A673 (cell line): ENCODE measurements at regions not wholly inside any gene's neighbourhood (a gene's known extent, or its start where the extent isn't known, plus 50 kb on each side); places are given as distances from the start of the nearest gene placed in this dataset.
A peak's percentile ranks its signal among the peaks of the same experiment; 100 is the strongest.

Experiments used
- BruUV-seq: library from RNA; stranded (reverse); fragments of 400-500 nt; replicated peaks from 2 replicates; lab custom pipeline; 2021; lab: Mats Ljungman, UMichigan
- CTCF ChIA-PET: fragments of 300-600 bp; sonication (Branson Sonifier 250); formaldehyde crosslinking; loops from one replicate; lab custom pipeline; 2022; ENCODE audit warnings: antibody characterized with exemption; lab: Charles Lee
- POLR2A ChIA-PET: fragments of 300-600 bp; sonication (Branson Sonifier 250); formaldehyde crosslinking; loops from one replicate; lab custom pipeline; 2022; ENCODE audit warnings: antibody characterized with exemption; ENCODE audit not compliant: low non-redundant PET; lab: Charles Lee
- DNase-seq: peaks from one replicate; pipeline ENCODE4 v3.0.0-alpha.2; 2015; ENCODE audit warnings: low spot score
- H3K27ac ChIP-seq: fragments of 200-600 bp; sonication (generic); 2 replicates; pipeline ENCODE4 v1.5.1; 2016; ENCODE audit warnings: mixed run types, low read depth, mild to moderate bottlenecking, mixed read lengths, antibody characterized with exemption, low read length; ENCODE audit not compliant: poor library complexity, severe bottlenecking
- H3K27me3 ChIP-seq: fragments of 200-600 bp; sonication (generic); replicated peaks from 2 replicates; pipeline ENCODE4 v1.6.1; 2017; ENCODE audit warnings: mixed run types, low read depth, mild to moderate bottlenecking, mixed read lengths, antibody characterized with exemption, low read length; ENCODE audit not compliant: insufficient read depth, poor library complexity
- H3K36me3 ChIP-seq: fragments of 200-600 bp; sonication (generic); 2 replicates; pipeline ENCODE4 v1.6.1; 2016; ENCODE audit warnings: mixed run types, mild to moderate bottlenecking, mixed read lengths, antibody characterized with exemption, low read length; ENCODE audit not compliant: insufficient read depth, poor library complexity, severe bottlenecking
- H3K4me1 ChIP-seq: fragments of 200-600 bp; sonication (generic); 2 replicates; pipeline ENCODE4 v1.6.1; 2017; ENCODE audit warnings: mixed run types, mild to moderate bottlenecking, mixed read lengths, antibody characterized with exemption, low read length; ENCODE audit not compliant: insufficient read depth, poor library complexity, severe bottlenecking
- H3K4me3 ChIP-seq: fragments of 200-600 bp; sonication (generic); 2 replicates; pipeline ENCODE4 v1.5.1; 2016; ENCODE audit warnings: low read depth, mixed run types, mild to moderate bottlenecking, mixed read lengths, low read length; ENCODE audit not compliant: poor library complexity, severe bottlenecking
- H3K9me3 ChIP-seq: fragments of 200-600 bp; sonication (generic); 2 replicates; pipeline ENCODE4 v1.6.1; 2016; ENCODE audit warnings: mixed run types, low read depth, mild to moderate bottlenecking, mixed read lengths, antibody characterized with exemption, low read length; ENCODE audit not compliant: poor library complexity, severe bottlenecking
- CTCF ChIP-seq: fragments of 300-800, 200-600 bp; sonication (generic); conservative IDR thresholded peaks from 2 replicates; pipeline ENCODE4 v1.5.1; 2017; ENCODE audit warnings: low read depth, mild to moderate bottlenecking, antibody characterized with exemption, low read length, moderate library complexity, mixed read lengths
- EZH2 ChIP-seq: fragments of 200-600 bp; sonication (generic); IDR thresholded peaks from 2 replicates; pipeline ENCODE4 v1.6.1; 2017; ENCODE audit warnings: borderline replicate concordance, low read depth, mild to moderate bottlenecking, mixed read lengths, antibody characterized with exemption, low read length; ENCODE audit not compliant: poor library complexity, severe bottlenecking
- intact Hi-C: fragments of 100-400 bp; cut with micrococcal nuclease; formaldehyde crosslinking; loops from one replicate; pipeline ENCODE4 v1.10.0; 2022; ENCODE audit not compliant: unreplicated experiment

GRCh38 chr2:12951657-12951973 is 234.9 kb downstream of the TRIB2 start:
- H3K4me1 ChIP-seq: peaks cover 15% of the 10 kb centered on the region
- intact Hi-C loops: no loop called here
- H3K9me3 ChIP-seq: no peaks in the 10 kb centered on the region
- CTCF ChIA-PET: no interaction called here
- no peak for DNase-seq
- no TSS peak for BruUV-seq
- no peaks in the 10 kb centered on the region for H3K36me3 ChIP-seq
- no peak overlapping the region for H3K27ac ChIP-seq
- TF ChIP-seq CTCF (no peak), EZH2 (no peak)
- POLR2A ChIA-PET: no interaction called here
- H3K27me3 ChIP-seq: no peaks in the 10 kb centered on the region
- peak overlapping the region; percentile 2 for H3K4me3 ChIP-seq

GRCh38 chr2:12953596-12953995 is 236.9 kb downstream of the TRIB2 start:
- no peak for TF ChIP-seq CTCF
- TF ChIP-seq EZH2: no peak
- no peak for DNase-seq

GRCh38 chr2:12955864-12956263 is 239.1 kb downstream of the TRIB2 start:
- Histone ChIP-seq H3K36me3 (no peaks in the 10 kb centered on the region), H3K4me3 (no peak overlapping the region), H3K9me3 (peaks cover 5% of the 10 kb centered on the region), H3K4me1 (peaks cover 8% of the 10 kb centered on the region), H3K27ac (no peak overlapping the region), H3K27me3 (no peaks in the 10 kb centered on the region)
- no TSS peak for BruUV-seq
- TF ChIP-seq CTCF: no peak
- no peak for TF ChIP-seq EZH2
- POLR2A ChIA-PET: no interaction called here
- no peak for DNase-seq
- intact Hi-C loops: no loop called here
- CTCF ChIA-PET: no interaction called here

More at GRCh38 chr2:12953596-12953995, 236.9 kb downstream of the TRIB2 start:
- H3K9me3 ChIP-seq: no peaks in the 10 kb centered on the region
- peaks cover 15% of the 10 kb centered on the region for H3K4me1 ChIP-seq
- no TSS peak for BruUV-seq
- intact Hi-C loops: no loop called here
- no peaks in the 10 kb centered on the region for H3K27me3 ChIP-seq
- H3K4me3 ChIP-seq: no peak overlapping the region
- H3K27ac ChIP-seq: no peak overlapping the region
- H3K36me3 ChIP-seq: no peaks in the 10 kb centered on the region
- POLR2A ChIA-PET: no interaction called here
- CTCF ChIA-PET: no interaction called here
